ENCODE measurements at regions not wholly inside any gene's neighbourhood (a gene's known extent, or its start where the extent isn't known, plus 50 kb on each side); places are given as distances from the start of the nearest gene placed in this dataset.

DNA sequence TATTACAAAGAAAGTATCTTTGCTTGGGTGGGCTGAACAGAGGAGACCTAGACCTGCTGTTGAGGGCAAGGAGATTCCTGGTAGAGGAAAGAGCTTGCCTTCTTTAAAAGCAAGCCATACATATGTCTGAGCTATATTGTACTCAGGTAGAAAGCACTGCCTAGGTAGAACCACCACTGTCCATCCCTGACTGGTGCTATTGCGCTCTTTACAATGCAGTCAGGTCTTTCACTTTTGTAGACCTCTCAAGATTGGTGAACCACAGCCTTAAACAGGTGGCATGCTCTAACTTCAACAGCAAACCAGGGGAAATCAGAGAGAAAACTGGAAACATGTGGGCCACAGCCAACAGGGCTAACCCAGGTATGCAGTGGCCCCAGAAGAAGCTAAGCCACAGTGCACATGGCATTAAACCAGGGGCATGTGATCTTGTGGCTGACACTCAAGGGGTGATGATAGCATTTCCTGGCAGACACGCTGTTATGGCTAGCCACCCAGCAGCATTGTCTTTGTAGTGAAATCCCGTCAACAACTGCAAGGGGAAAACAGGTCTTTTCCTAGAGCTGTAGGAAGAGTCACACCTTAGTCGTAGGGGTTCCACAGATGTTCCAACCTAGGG is 253.9 kb upstream of the PCSK5 start:
- H3K9me3 ChIP-seq = no peaks in the 10 kb centered on the region
- TF ChIP-seq, protein P1, sequence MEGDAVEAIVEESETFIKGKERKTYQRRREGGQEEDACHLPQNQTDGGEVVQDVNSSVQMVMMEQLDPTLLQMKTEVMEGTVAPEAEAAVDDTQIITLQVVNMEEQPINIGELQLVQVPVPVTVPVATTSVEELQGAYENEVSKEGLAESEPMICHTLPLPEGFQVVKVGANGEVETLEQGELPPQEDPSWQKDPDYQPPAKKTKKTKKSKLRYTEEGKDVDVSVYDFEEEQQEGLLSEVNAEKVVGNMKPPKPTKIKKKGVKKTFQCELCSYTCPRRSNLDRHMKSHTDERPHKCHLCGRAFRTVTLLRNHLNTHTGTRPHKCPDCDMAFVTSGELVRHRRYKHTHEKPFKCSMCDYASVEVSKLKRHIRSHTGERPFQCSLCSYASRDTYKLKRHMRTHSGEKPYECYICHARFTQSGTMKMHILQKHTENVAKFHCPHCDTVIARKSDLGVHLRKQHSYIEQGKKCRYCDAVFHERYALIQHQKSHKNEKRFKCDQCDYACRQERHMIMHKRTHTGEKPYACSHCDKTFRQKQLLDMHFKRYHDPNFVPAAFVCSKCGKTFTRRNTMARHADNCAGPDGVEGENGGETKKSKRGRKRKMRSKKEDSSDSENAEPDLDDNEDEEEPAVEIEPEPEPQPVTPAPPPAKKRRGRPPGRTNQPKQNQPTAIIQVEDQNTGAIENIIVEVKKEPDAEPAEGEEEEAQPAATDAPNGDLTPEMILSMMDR (IDR thresholded peaks at IDR 0.05) = no peak
- no peak for TF ChIP-seq POLR2A (IDR thresholded peaks at IDR 0.05)
- no peak overlapping the region for H3K27ac ChIP-seq
- intact Hi-C loops (cut with DNase I; ENCODE audit: low total_unique reads) = no loop called here
- H3K4me1 ChIP-seq = peaks cover 10% of the 10 kb centered on the region
- H3K4me3 ChIP-seq = no peak overlapping the region
- 84 to 97% methylated on average over 4 of the region's 4 CpGs for WGBS, 2 donors
- no peaks in the 10 kb centered on the region for H3K27me3 ChIP-seq
- DNase-seq = no peak
- H3K36me3 ChIP-seq (ENCODE audit: low read depth, missing control alignments) = no peaks in the 10 kb centered on the region

DNA sequence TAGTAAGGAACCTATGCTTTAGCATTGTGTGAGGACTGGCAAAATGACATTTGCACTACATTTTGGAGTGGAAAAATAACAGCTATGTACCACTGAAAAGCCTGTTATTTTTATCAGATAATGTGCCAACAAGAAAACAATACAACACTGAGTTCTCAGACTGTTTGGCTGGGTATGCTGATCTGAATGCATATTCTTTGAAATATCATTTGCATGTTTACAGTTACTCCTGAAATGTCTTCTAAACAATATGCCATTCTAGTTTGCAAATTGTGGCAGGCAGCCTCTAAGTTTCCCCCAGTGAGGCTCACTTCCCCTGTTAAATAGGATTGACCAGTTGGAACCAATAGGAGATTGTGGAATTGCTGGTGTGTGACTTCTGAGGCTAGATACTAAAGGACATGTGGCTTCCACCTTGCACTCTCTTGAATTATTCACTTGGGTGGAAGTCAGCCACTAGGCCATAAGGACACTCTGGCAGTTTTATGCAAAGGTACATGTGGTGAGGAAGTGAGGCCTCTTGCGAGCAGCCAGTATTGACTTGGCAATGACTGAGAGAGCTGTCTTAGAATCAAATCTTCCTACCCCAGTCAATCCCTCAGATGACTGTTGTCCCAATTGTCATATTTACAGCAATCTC is 250.4 kb upstream of the PCSK5 start:
- 60 to 78% methylated on average over 1 of the region's 1 CpG for WGBS, 2 donors
- peaks cover 7% of the 10 kb centered on the region for H3K4me1 ChIP-seq
- H3K27me3 ChIP-seq = no peaks in the 10 kb centered on the region
- no peaks in the 10 kb centered on the region for H3K36me3 ChIP-seq (ENCODE audit: low read depth, missing control alignments)
- no peaks in the 10 kb centered on the region for H3K9me3 ChIP-seq
- H3K4me3 ChIP-seq = no peak overlapping the region
- TF ChIP-seq, protein P1 (IDR thresholded peaks at IDR 0.05) = no peak
- no peak for TF ChIP-seq POLR2A (IDR thresholded peaks at IDR 0.05)
- DNase-seq = no peak
- H3K27ac ChIP-seq = no peak overlapping the region
- intact Hi-C loops (cut with DNase I; ENCODE audit: low total_unique reads) = no loop called here

DNA sequence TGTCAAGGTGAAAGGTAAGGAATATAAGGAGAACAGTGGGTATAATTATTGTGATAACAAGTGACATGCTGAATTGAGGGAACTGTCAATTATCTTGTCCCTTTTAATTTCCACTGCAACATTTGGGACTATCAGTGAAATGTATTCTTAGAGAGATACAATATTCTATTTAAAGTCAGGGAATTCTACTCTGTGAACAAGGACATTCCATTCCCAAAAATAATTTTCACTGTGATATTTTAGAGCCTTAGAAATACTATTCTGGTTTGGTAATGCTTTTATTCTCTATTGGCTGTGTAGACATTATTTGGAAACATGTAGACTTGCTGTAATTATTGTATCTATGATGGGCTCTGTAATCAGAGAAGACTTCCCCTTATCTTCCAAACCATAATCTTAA is 248.0 kb upstream of the PCSK5 start:
- H3K4me3 ChIP-seq = no peak overlapping the region
- H3K27ac ChIP-seq = no peak overlapping the region
- peaks cover 7% of the 10 kb centered on the region for H3K4me1 ChIP-seq
- no peak for DNase-seq
- no peak for TF ChIP-seq POLR2A (IDR thresholded peaks at IDR 0.05)
- TF ChIP-seq, protein P1 (IDR thresholded peaks at IDR 0.05) = no peak
- no peaks in the 10 kb centered on the region for H3K27me3 ChIP-seq
- H3K9me3 ChIP-seq = no peaks in the 10 kb centered on the region
- intact Hi-C loops (cut with DNase I; ENCODE audit: low total_unique reads) = no loop called here
- no peaks in the 10 kb centered on the region for H3K36me3 ChIP-seq (ENCODE audit: low read depth, missing control alignments)

DNA sequence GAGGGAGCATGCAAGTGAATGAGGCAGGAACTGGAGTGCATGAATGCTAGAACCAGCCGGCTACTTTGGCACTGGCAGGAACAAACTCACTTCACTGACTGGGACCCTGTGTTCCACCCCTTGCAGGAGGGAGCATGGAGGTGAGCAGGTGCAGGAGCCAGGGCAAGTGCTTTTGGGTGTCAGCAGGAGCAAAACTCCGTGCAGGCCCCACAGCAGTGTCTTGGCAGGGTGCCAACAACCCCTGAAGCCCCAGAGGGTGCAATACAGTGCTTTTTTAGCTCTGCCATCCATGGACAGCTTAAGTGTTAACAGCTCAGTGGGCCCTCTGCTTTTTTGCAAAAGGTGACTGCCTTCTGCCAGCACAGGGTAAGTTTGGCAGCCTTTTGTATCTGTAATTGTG is 245.8 kb upstream of the PCSK5 start:
- H3K9me3 ChIP-seq = no peaks in the 10 kb centered on the region
- no peaks in the 10 kb centered on the region for H3K27me3 ChIP-seq
- DNase-seq = no peak
- 63% methylated on average over 2 of the region's 2 CpGs for WGBS, 2 donors
- H3K36me3 ChIP-seq (ENCODE audit: low read depth, missing control alignments) = no peaks in the 10 kb centered on the region
- intact Hi-C loops (cut with DNase I; ENCODE audit: low total_unique reads) = no loop called here
- H3K4me1 ChIP-seq = no peaks in the 10 kb centered on the region
- H3K4me3 ChIP-seq = no peak overlapping the region
- TF ChIP-seq, protein P1 (IDR thresholded peaks at IDR 0.05) = no peak
- no peak for TF ChIP-seq POLR2A (IDR thresholded peaks at IDR 0.05)
- H3K27ac ChIP-seq = no peak overlapping the region

DNA sequence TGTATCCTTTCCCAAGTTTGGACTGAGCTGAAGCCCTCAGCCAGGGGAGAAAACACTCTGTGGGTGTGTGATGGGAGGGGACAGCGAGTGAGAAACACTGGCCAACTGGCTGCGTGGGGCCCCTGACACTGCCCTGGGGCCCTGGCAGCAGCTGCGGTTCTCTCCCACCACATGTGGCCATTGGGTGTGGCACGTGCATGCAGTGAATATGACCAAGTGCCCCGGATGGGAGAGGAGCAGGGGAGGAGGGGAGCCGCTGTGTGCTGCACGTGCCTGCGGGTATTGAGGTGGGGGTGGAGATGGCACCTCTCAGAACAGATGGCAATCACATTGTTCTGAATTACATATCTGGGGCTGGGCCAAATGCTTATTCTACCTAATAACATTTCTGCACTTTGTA is 242.4 kb upstream of the PCSK5 start:
- no peak overlapping the region for H3K27ac ChIP-seq
- no peak overlapping the region for H3K4me3 ChIP-seq
- H3K9me3 ChIP-seq = no peaks in the 10 kb centered on the region
- WGBS, 2 donors = 83 to 95% methylated on average over 8 of the region's 8 CpGs
- H3K36me3 ChIP-seq (ENCODE audit: low read depth, missing control alignments) = no peaks in the 10 kb centered on the region
- intact Hi-C loops (cut with DNase I; ENCODE audit: low total_unique reads) = no loop called here
- no peaks in the 10 kb centered on the region for H3K4me1 ChIP-seq
- DNase-seq = no peak
- no peaks in the 10 kb centered on the region for H3K27me3 ChIP-seq
- TF ChIP-seq, protein P1 (IDR thresholded peaks at IDR 0.05) = no peak
- no peak for TF ChIP-seq POLR2A (IDR thresholded peaks at IDR 0.05)

All from testis (tissue), 2 donors.